ENCODE measurements at regions not wholly inside any gene's neighbourhood (a gene's known extent, or its start where the extent isn't known, plus 50 kb on each side); places are given as distances from the start of the nearest gene placed in this dataset.

DNA sequence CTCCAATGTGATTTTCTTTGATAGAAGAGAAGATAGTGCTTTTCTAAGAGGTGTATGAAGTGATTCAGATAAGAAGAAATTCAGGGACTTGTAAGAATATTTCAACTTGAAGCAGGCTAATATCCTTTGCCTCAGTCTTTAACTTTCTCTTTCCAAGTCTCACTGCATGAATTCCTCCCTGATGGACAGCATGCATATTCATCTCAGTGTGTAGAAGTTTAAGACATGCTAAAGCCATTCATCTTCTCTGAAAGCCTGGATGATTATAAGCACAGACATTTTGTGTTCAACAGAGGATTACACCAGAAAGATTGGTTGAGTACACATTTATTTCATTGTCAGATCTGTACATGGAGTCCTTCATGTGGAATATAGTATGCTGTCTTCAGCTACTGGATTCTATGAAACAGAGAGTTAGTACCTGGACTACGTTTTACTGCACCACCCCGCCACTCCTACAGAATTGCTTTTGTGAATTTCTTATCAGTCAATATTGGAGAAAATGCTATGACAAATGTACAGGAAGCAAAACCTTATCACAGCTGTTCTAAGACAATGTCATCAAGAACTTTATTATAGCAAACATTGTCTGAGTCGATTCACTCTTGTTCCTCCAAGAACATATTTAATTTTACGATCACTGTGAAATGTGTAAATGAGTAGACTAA is 1346.1 kb downstream of the OTOL1 start:
- Histone ChIP-seq H3K27ac (no peak overlapping the region), H3K4me1 (replicated peaks in 1 of 2) (no peaks in the 10 kb centered on the region), H3K4me3 (no peak overlapping the region)
- in situ Hi-C loops (cut with MboI; ENCODE audit: low pct_unique_long_range_greater_than_20kb in 2 of 9, low sequenced_read_pairs in 9 of 9, unreplicated experiment in 9 of 9): no loop called here
- peak in 1 of 8 experiments; percentile 55 for ATAC-seq (replicated peaks in 6 of 8)
- WGBS, 10 experiments: 20 to 100% (median 75%) methylated on average over 1 to 4 of the region's 4 CpGs; no CpG with 5 or more reads in 4 of the 10 experiments

DNA sequence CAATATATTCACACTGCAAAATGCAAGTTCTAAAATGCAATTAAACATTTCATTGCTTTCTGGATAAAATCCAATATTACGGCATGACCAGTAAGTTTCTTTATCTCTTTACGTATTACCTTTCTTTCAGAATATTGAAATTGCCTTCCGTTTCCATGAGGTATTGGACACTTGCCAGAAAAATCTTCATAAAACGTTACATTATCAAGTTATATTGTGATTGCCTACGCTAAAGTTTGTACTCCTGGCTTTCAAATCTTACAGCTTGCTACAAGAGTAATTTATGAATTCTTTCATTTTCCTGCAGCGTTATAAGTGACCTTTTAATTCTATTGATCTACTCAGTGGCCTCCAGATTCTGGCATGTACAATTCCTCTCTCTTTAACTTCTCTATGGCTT is 1349.3 kb downstream of the OTOL1 start:
- no peak overlapping the region for H3K27ac ChIP-seq
- H3K4me3 ChIP-seq: no peak overlapping the region
- in situ Hi-C loops (cut with MboI; ENCODE audit: low pct_unique_long_range_greater_than_20kb in 2 of 9, low sequenced_read_pairs in 9 of 9, unreplicated experiment in 9 of 9): no loop called here
- WGBS, 10 experiments: 0 to 93% (median 48%) methylated on average over 1 to 6 of the region's 6 CpGs; no CpG with 5 or more reads in 3 of the 10 experiments
- no peaks in the 10 kb centered on the region for H3K4me1 ChIP-seq (replicated peaks in 1 of 2)
- ATAC-seq (replicated peaks in 6 of 8): no peak

DNA sequence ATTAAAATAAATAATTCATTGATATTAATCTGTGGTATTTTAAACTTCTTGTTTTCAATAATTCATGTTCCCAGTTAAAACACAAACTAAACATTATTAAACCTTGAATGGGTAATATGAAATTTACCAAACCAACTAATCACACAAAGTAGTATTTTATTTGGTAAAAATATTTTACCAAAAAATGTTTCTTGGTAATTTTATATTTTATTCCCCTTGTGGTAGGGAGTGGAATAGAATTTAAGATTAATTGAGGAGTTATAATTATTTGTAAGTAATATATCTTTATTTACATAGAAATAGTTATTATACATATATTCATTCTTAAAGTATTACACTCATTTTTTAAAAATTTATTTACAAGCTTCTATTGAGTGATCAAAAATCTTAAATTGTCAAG is 1350.9 kb downstream of the OTOL1 start:
- no peak for ATAC-seq (replicated peaks in 6 of 8)
- Histone ChIP-seq H3K4me1 (replicated peaks in 1 of 2) (no peaks in the 10 kb centered on the region), H3K4me3 (no peak overlapping the region), H3K27ac (no peak overlapping the region)
- in situ Hi-C loops (cut with MboI; ENCODE audit: low pct_unique_long_range_greater_than_20kb in 2 of 9, low sequenced_read_pairs in 9 of 9, unreplicated experiment in 9 of 9): no loop called here

- ATAC-seq (replicated peaks in 6 of 8): no peak
- 50% methylated on average over 1 of the region's 1 CpG; no CpG with 5 or more reads in 9 of the 10 experiments for whole genome bisulfite sequencing, 10 experiments
- Histone ChIP-seq H3K27ac (no peak overlapping the region), H3K4me3 (no peak overlapping the region), H3K4me1 (replicated peaks in 1 of 2) (no peaks in the 10 kb centered on the region)
- in situ Hi-C loops (cut with MboI; ENCODE audit: low pct_unique_long_range_greater_than_20kb in 2 of 9, low sequenced_read_pairs in 9 of 9, unreplicated experiment in 9 of 9): no loop called here
Measured at GRCh38 chr3:162863579-162863978, 1367.0 kb downstream of the OTOL1 start.

DNA sequence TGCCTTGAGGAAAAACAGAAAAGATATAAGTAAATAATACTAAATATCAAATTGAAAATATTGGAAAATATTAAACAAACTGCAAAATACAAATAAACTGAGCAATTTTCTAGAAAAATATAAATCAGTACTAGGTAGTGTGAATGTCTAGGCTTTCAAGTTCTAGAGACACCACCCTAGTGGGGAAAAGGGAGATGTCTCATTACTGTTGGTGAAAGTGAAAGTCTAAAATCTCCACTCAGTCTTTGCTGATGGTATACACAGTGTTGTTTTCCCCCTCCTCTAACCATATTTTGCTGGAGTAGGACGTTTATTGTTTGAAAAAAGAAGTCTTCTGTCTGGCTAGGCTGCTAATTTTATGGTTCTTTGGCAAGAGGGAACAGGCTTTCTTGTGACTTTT is 1368.9 kb downstream of the OTOL1 start:
- Histone ChIP-seq H3K4me1 (replicated peaks in 1 of 2) (no peaks in the 10 kb centered on the region), H3K27ac (no peak overlapping the region), H3K4me3 (no peak overlapping the region)
- WGBS, 10 experiments: 0 to 50% (median 0%) methylated on average over 1 of the region's 1 CpG; no CpG with 5 or more reads in 7 of the 10 experiments
- no peak for ATAC-seq (replicated peaks in 6 of 8)
- in situ Hi-C loops (cut with MboI; ENCODE audit: low pct_unique_long_range_greater_than_20kb in 2 of 9, low sequenced_read_pairs in 9 of 9, unreplicated experiment in 9 of 9): no loop called here

- Histone ChIP-seq H3K27ac (no peak overlapping the region), H3K4me1 (replicated peaks in 1 of 2) (peaks cover 0 to under 1% of the 10 kb centered on the region in 2 donors), H3K4me3 (no peak overlapping the region)
- in situ Hi-C loops (cut with MboI; ENCODE audit: low pct_unique_long_range_greater_than_20kb in 2 of 9, low sequenced_read_pairs in 9 of 9, unreplicated experiment in 9 of 9): no loop called here
- WGBS, 10 experiments: 0 to 100% (median 58%) methylated on average over 1 of the region's 1 CpG; no CpG with 5 or more reads in 6 of the 10 experiments
- no peak for ATAC-seq (replicated peaks in 6 of 8)
Measured at GRCh38 chr3:162879021-162879562, 1382.5 kb downstream of the OTOL1 start.

GRCh38 chr3:162884373-162884772 is 1387.8 kb downstream of the OTOL1 start:
- Histone ChIP-seq H3K4me1 (replicated peaks in 1 of 2) (peaks cover 0 to 5% of the 10 kb centered on the region in 2 donors), H3K4me3 (no peak overlapping the region), H3K27ac (no peak overlapping the region)
- 17 to 25% methylated on average over 2 of the region's 2 CpGs; no CpG with 5 or more reads in 8 of the 10 experiments for WGBS, 10 experiments
- peak in 4 of 8 experiments; percentile 27 to 62 (median 41) for ATAC-seq (replicated peaks in 6 of 8)
- in situ Hi-C loops (cut with MboI; ENCODE audit: low pct_unique_long_range_greater_than_20kb in 2 of 9, low sequenced_read_pairs in 9 of 9, unreplicated experiment in 9 of 9): no loop called here

DNA sequence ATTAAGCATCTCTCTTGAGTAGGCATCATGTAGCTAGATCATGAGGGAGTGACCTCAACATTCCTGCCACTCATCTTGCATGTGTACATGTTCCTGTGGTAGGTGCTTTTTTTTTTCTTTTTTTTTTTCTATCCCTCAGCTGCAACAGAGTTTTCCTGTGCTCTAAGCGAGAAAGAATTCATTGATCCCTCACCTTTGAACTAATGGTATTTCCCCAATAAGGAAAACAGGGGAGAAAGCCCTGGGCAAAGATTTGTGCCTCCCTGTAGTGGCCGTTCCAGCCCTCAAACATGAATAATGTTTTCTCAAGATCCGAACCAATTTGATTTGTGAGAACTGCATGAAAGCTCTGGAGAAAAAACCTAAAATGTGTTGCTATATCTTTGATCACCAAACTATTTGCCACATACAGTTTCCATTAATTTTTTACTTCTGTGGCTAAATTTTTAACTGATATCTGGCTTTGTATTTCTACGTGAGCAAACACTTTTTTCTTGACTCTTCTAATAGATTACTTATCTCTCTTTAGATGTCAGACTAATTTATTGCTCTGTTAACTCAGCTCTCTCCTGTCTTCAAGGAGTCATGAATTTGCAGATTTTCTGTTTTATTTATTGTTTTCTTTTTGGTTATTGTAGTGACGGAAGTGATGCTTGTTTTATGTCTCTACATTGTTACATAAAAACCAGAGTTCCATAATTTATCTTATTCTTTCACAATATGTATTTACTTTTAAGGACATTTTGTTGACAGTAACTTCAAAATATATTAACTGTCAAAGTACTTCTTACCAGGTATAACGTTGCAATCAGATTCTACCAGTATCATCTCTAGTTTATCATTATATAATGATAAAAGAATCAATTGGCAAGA is 1396.5 kb downstream of the OTOL1 start:
- Histone ChIP-seq H3K4me3 (no peak overlapping the region), H3K4me1 (replicated peaks in 1 of 2) (no peaks in the 10 kb centered on the region), H3K27ac (no peak overlapping the region)
- no peak for ATAC-seq (replicated peaks in 6 of 8)
- in situ Hi-C loops (cut with MboI; ENCODE audit: low pct_unique_long_range_greater_than_20kb in 2 of 9, low sequenced_read_pairs in 9 of 9, unreplicated experiment in 9 of 9): no loop called here
- 4 to 73% (median 31%) methylated on average over 1 to 6 of the region's 6 CpGs; no CpG with 5 or more reads in 3 of the 10 experiments for WGBS, 10 experiments

DNA sequence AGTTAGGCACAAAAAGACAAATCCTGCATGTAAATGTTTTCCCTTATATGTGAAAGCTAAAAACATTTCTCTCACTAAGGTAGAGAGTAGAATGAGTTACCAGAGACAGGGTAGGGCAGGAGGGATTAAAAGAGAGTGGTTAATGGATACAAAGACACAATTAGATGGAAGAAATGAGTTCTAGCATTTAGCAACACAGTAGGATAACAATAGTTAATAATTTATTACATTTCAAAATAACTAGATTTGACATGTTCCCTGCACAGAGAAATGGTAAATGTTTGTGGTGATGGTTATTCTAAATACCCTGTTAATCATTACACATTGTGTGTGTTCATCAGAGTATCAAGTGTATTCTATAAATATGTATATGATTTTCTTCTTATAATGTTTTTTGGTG is 1400.7 kb downstream of the OTOL1 start:
- in situ Hi-C loops (cut with MboI; ENCODE audit: low pct_unique_long_range_greater_than_20kb in 2 of 9, low sequenced_read_pairs in 9 of 9, unreplicated experiment in 9 of 9): no loop called here
- H3K27ac ChIP-seq: no peak overlapping the region

DNA sequence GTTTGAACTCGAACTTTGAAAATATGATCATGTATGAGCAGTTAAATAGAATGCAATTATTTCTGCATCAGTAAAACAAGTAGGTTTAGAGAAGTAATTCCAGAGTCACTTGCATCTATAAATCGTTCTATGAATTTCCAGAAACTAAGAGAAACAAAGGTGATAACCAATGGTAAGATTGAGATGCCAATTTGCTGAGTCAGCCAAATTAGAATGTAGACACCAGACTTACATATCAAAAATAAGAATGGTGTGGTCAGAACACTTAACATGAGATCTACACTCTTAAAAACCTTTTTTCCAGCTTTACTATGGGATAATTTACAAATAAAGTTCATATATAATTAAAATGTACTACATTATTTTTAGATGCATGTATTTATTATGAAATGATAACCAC is 1435.9 kb downstream of the OTOL1 start:
- H3K4me1 ChIP-seq (replicated peaks in 1 of 2): no peaks in the 10 kb centered on the region
- H3K4me3 ChIP-seq: no peak overlapping the region
- no peak overlapping the region for H3K27ac ChIP-seq
- WGBS, 10 experiments: 0 to 94% (median 80%) methylated on average over 1 to 2 of the region's 2 CpGs; no CpG with 5 or more reads in 1 of the 10 experiments
- ATAC-seq (replicated peaks in 6 of 8): no peak
- in situ Hi-C loops (cut with MboI; ENCODE audit: low pct_unique_long_range_greater_than_20kb in 2 of 9, low sequenced_read_pairs in 9 of 9, unreplicated experiment in 9 of 9): no loop called here

More for the DNA sequence above, 1400.7 kb downstream of the OTOL1 start:
- Histone ChIP-seq H3K4me3 (no peak overlapping the region), H3K4me1 (replicated peaks in 1 of 2) (no peaks in the 10 kb centered on the region)
- ATAC-seq (replicated peaks in 6 of 8): no peak

- H3K27ac ChIP-seq: no peak overlapping the region
- no peaks in the 10 kb centered on the region for H3K4me1 ChIP-seq (replicated peaks in 1 of 2)
- no peak for ATAC-seq (replicated peaks in 6 of 8)
- WGBS, 10 experiments: 11 to 100% (median 84%) methylated on average over 1 to 2 of the region's 2 CpGs; no CpG with 5 or more reads in 1 of the 10 experiments
- in situ Hi-C loops (cut with MboI; ENCODE audit: low pct_unique_long_range_greater_than_20kb in 2 of 9, low sequenced_read_pairs in 9 of 9, unreplicated experiment in 9 of 9): no loop called here
- no peak overlapping the region for H3K4me3 ChIP-seq
Measured at GRCh38 chr3:162933656-162934055, 1437.0 kb downstream of the OTOL1 start.

DNA sequence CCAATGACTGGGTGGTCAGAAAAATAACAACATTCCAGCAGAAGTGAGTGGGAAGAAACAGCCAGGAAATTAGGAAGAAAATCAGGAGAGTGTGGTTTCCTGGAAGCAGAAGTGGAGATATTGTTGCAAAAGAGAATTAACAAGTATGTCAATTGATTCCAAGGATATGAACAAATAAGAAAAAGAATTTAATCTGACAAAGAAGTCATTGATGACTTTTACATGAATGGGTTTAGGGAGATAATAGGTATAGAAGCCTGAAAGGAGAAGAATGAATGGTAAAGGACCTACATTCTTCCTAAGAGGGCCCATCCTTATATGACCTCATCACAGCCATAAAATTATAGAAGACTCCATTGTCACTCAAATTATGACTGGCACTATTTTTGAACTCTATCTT is 1440.1 kb downstream of the OTOL1 start:
- no peak for ATAC-seq (replicated peaks in 6 of 8)
- H3K4me1 ChIP-seq (replicated peaks in 1 of 2): no peaks in the 10 kb centered on the region
- H3K27ac ChIP-seq: no peak overlapping the region
- in situ Hi-C loops (cut with MboI; ENCODE audit: low pct_unique_long_range_greater_than_20kb in 2 of 9, low sequenced_read_pairs in 9 of 9, unreplicated experiment in 9 of 9): no loop called here
- no peak overlapping the region for H3K4me3 ChIP-seq

- H3K4me1 ChIP-seq (replicated peaks in 1 of 2): no peaks in the 10 kb centered on the region
- no peak for ATAC-seq (replicated peaks in 6 of 8)
- no peak overlapping the region for H3K4me3 ChIP-seq
- WGBS, 10 experiments: 0 to 100% (median 86%) methylated on average over 1 to 2 of the region's 2 CpGs
- in situ Hi-C loops (cut with MboI; ENCODE audit: low pct_unique_long_range_greater_than_20kb in 2 of 9, low sequenced_read_pairs in 9 of 9, unreplicated experiment in 9 of 9): no loop called here
- H3K27ac ChIP-seq: no peak overlapping the region
Measured at GRCh38 chr3:162938083-162938482, 1441.5 kb downstream of the OTOL1 start.
